Ovary (tissue), 3 donors: ENCODE measurements at regions not wholly inside any gene's neighbourhood (a gene's known extent, or its start where the extent isn't known, plus 50 kb on each side); places are given as distances from the start of the nearest gene placed in this dataset.

Source experiments
- POLR2A ChIP-seq: fragments of 450-650 bp; IDR thresholded peaks from one replicate; pipeline ENCODE4 v1.6.1; 2017; ENCODE audit warnings: antibody characterized with exemption, mild to moderate bottlenecking, moderate library complexity
- TF ChIP-seq, protein P1 (sequence below), 3 donors: fragments of 450-650 bp in 2 of 3; fragments of 200-600 bp in 1 of 3; IDR thresholded peaks; one replicate each; pipeline versions ENCODE4 v1.5.1 to v1.8.0; 2016 to 2022; ENCODE audit warnings: antibody characterized with exemption in 3 of 3, mild to moderate bottlenecking in 1 of 3
- donor health status: DM: no; HTN: no; CAD: no.

DNA sequence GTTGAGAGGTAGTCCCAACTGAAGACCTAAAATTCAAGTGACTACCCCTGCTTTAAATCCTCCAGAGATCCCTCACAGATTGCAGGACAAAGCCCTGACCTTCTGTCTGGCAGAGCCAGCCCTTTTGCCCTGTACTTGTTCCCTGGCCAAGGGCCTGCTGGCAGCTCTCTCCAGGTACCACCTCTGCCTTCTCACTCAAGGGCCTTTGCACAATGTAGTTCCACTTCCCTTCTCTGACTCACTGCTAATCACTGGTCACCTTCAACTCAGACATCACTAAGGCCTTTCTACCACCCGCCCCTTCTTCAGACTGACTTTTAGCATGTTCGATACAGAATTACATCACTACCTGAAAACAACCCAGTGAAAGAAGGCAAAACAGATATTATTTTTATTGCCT is 411.0 kb downstream of the TMEM182 start:
- TF ChIP-seq, protein P1, sequence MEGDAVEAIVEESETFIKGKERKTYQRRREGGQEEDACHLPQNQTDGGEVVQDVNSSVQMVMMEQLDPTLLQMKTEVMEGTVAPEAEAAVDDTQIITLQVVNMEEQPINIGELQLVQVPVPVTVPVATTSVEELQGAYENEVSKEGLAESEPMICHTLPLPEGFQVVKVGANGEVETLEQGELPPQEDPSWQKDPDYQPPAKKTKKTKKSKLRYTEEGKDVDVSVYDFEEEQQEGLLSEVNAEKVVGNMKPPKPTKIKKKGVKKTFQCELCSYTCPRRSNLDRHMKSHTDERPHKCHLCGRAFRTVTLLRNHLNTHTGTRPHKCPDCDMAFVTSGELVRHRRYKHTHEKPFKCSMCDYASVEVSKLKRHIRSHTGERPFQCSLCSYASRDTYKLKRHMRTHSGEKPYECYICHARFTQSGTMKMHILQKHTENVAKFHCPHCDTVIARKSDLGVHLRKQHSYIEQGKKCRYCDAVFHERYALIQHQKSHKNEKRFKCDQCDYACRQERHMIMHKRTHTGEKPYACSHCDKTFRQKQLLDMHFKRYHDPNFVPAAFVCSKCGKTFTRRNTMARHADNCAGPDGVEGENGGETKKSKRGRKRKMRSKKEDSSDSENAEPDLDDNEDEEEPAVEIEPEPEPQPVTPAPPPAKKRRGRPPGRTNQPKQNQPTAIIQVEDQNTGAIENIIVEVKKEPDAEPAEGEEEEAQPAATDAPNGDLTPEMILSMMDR (IDR thresholded peaks at IDR 0.05) = no peak
- TF ChIP-seq POLR2A = no peak
